ENCODE measurements at regions not wholly inside any gene's neighbourhood (a gene's known extent, or its start where the extent isn't known, plus 50 kb on each side); places are given as distances from the start of the nearest gene placed in this dataset.

DNA sequence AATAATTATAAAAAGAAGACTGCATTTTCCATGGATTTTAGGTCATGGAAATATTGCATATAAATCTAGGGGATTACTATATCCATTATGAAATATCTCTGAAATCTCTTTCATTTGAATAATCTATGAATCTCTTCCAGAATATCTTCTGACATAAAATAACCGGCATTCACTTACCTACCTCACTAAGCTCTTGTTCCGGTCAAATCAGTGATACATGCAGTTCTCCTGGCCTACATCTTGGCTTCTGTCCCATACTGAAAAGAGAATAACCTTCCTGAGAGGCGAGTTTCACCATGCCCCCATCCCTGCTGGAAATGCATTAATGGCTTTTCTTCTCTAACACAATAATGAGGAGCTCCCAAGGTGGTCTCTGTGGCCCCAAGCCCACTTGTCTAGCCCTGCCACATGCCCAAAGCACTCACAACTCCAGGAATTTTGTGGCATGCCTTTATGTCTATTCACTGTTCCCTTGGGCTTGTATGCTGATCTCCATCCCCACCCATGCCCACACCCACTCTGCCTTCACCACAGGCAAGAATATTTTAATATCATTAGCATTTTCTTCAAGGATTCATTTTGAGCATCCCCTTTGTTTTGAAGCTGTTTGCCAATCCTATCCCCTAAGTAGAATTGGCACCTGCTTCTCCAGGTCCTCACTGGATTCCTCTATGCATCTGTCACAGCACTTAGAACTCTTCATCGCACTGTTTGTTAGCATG is 401.6 kb downstream of the COG6 start:
- DNase-seq, result no peak

DNA sequence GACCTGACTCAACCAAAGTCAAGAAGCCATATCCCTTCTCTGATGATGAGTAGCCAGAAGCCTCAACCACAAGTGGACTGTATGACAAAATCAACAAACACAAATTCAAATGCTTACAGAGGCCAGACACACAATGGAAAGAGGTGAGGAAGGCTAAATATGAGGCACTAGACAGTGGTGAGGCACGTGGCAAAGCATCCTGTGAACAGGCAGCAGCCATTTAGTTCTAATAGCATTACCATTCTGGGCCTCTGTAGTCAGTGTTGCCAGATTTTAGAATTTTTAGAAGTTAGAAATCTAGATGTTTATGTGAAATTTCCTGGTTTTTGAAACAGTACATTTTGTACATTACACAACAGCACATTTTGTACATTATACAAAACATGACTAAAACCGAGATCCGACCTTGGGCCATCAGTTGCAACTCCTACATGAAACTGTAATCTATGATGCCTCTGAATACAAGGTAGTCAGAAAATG is 403.3 kb downstream of the COG6 start:
- peak; percentile 27 for DNase-seq

DNA sequence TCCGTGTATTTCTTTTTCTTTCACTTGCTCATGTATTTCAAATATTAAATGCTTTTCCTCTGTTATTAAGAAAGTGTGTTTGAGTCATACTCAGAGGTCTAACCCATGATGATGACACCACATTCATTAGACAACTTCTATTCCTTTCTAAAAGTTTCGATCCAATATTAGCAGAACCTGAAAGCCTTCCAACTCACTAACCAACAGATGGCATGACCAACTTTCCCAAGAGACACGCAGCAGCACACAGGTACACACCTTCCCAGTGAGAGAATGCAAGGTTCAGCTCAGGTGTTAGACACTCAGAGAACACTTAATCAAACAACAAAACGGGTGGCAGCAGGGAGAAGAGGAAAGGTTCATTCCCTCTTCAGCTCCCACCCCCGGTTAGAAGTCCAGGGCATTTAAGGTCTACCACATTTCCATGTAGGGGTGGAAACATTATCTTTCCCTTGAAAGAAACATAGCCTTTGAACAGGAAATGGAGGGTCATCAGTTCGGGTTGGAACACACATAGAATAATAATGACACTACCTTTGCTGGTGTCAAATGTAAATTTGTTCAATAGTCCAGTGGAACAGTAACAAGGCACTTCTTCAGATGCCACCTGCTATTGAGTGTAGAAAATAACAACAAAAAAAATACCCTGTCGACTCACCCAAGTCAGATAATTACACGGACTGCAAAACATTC is 404.2 kb downstream of the COG6 start:
- no peak for DNase-seq

DNA sequence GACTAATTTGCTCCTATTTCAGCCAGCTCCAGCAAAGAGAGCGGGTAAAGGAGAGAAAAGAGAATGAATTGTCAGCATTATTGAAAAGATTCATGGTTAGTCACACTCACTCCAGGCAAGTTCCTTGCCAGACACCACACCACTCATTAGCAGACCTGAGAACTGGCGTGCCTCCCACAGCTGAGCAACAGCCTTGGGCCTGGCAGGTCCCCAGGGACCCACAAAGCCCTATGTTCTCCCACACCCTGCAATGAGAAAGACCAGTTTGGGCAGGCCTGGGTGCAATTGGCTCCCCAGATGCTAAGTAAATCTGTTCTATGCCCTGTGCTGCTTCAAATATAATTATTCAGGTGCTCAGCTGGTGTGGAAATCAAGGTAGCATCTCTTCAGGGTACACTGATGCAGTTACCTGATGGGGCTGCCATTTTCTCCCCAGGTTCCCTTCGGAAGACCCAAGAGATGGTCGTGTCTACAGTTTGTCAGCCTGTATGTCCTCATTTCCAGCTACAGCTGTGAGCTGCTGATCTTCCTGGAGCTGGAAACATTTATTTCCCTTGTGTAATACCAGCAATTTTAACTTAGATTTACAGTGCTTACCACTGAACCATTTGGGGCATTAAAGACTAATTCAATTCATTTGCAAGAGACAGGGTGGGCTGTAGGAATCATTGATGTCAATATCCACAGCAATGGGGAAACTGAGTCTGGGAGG is 405.0 kb downstream of the COG6 start:
- DNase-seq, result no peak

GRCh38 chr13:40061466-40062450 is 406.3 kb downstream of the COG6 start:
- peak; percentile 22 for DNase-seq

DNA sequence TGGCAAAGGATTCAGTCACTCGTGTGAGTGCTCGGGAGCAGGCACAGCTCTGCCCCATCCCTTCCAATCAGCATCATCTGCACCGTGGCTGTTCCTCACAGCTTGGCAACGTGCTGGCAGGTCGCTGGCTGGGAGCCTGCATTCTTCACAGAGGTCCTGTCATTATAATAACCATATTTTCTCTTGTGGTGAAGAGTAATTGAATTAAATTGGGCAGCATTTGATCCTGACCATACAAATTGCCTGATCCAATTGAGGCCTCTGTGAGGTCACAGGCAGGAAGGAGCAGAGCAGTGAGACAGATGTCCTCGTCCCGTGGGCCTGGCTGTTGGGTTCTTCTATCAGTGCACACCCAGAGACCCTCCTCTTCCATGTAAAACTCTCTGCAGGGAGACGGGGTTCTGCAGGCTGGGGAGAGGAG is 407.8 kb downstream of the COG6 start:
- no peak for DNase-seq

- DNase-seq, result no peak
Measured at GRCh38 chr13:40063703-40064102, 408.2 kb downstream of the COG6 start.

DNA sequence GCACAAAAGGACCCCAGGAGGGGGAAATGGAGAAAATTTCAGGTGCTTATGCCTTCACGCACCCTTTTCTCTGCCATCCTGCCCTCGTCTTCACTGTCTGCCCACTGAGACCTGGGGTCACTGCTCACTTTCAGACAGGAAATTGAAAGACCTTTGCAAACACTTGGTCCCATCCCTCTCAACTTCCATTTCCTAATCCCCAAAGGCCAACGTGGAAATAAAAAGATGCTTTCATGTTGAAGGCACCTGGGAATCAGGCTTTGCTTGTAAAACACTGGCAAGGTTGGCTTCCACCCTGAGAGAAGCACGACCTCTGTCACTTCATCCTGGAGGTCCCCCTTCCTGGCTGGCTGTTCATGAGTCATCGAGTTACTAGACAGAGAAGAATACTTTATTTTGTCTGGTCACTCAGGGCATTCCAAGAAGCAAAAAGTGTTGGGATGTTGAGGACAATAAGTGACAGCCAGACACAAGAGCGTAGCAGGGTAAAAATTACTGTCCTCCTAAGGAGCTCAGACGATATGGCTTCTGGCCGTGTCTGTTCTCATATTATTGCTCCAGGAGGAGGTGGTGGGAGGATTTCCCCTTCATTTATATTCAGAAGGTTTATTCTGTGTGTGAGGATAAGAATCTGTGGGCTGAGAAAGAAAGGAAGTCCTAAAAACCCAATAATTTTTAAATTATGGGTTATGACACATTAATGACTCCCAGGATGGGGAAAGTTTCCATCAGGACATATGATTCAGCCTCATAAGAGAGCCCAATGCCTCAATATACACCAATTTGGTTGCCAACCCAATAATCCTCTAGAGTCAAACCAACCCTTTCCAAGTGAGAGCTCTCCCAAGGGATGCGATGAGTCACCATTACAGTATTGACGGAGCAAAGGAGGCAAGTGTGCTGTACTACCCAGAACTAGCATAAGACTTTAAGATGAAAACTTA is 409.0 kb downstream of the COG6 start:
- no peak for DNase-seq

DNA sequence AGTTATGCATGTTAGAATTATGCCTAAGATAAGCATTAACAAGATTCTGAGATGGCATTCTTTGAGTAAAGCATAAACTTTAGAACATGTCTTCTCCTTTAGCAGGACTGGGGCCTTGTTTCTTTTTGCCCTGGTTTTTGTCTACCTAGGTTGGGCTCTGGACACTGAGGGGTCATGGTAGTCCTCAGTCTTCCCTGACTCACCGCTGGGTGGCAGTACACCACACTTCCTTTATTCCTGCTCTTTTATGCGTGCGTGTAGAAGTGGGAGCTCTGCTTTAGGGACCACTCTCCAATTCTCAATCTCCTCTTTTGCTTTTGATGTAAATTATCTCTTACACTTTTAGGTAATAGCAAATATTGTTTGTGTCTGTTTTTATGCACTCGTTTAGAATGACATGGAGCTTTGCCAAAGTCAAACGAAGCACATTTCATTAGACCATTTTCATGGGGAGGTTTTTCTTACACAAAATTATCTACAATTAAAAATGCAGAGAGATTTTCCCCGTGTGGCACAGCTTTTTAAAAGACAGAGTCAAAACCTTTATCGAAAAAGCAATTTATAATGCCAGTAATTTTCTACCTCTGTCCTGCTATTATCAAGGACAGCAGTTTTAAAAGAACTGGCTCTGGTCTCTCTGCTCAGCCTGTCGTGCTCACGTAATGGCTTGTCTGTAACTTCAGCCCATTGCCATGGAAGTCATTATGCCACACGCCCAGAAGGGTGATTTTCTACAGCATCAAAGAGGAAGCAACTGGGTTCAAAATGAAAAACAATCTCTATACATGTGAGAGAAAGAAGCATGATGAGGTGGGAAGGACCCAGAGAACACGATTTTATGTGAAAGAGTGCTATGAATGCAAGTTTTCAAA is 413.9 kb downstream of the COG6 start:
- DNase-seq, result no peak

DNA sequence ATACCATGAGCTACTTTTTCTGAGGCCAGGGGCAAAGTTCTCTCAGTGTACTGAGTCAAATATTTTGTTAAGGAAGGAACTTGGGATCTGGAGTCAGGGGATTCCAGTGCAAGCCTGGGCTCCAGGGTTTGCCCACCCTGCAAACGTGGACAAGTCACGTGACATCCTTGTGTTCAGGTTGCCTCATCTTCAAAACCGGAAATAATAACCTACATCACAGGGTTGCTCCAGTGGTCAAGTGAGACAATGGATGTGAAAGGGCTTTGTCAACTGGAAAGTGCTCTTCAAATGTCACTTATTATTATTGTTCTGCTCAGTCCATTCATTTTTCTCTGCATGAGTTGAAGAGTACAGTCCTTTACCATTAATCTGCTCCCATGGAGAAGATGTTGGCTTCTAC is 414.9 kb downstream of the COG6 start:
- no peak for DNase-seq

DNA sequence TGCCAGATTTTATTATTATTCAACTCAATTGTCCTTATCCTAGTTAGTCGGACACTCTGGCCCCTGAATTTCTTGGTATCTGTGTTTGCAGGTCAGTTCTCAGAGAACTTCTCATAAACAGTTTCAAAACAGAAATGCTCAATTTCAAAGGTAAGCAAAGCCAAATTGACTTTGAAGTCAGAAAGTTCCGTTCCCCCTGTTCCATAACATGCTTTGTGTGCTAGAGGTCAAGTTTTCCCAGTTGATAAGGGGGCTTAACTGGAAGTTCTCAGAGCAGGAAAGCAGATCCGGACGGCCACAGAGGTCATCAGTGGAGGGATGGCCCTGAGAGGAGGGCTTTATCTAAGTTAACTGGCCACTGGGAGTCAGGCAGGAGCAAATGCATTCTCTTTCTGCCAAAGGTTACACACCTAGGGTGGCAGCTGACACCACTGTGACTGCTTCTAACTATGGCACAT is 417.2 kb downstream of the COG6 start:
- no peak for DNase-seq

DNA sequence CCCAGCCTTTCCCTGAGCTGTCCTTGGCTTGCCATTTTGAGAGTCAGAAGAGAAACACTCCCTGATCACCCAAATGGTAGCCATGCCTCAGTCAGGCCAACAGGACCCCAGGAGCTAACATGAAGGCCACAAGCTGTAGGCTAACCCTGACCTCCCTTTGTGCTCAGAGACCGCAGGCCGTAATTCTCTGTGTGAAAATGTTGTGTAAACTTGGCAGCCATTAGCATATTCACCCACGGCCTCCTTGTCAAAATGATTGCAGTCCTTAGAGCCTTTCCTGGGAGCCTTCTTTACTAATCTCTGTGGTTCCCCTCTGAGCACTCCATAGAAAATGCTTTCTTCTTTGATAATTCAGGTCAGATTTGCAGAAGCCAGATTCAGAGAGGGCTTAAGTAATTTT is 418.9 kb downstream of the COG6 start:
- no peak for DNase-seq

DNA sequence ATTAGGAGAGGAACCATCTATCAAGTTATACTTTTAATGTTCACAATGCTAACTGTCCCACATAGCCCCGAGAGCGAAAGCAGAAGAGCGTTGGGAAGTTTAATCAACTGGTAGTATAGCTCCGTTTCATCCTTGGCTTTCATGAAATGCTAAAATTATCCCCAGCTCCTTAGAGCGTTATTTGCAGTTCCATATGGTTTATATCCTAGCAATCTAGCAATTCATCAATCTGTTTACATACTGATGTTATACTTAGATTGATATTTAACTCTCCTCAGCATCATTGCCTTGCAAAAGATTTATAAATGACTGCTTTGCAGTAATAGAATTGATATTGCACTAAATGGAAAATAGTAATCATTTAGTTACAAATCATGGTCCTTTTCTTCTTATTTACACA is 419.8 kb downstream of the COG6 start:
- no peak for DNase-seq

- DNase-seq, result no peak
Measured at GRCh38 chr13:40076765-40077362, 421.4 kb downstream of the COG6 start.

DNA sequence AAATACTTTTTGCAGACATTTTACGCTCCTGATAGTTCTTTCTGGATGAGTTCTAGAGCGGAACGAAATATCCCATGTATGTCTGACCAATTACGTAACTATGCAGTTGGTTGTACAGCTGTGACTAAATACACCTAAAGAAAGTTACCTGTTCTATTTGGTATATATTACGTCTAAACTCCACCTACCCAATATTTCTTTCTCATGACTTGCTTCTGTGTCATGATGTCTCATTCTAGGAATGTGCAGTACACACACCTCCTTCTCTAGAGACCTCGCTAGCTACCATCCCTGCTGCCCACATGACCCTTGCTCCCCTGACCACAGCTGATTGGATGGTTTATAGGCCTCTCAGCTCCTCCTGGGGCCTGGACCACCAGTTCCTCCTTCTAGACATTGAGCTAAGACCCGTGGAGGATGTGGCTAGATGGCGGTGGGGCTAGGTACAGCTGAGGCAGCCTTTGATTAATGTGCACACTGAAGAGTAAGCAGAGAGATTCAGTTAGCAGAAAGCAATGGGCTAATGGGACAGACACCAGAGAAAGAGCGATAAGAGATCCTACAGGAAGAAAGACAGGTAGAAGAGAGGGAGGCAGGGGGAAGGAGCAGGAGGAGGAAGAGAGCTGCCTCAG is 422.1 kb downstream of the COG6 start:
- DNase-seq, result no peak

DNA sequence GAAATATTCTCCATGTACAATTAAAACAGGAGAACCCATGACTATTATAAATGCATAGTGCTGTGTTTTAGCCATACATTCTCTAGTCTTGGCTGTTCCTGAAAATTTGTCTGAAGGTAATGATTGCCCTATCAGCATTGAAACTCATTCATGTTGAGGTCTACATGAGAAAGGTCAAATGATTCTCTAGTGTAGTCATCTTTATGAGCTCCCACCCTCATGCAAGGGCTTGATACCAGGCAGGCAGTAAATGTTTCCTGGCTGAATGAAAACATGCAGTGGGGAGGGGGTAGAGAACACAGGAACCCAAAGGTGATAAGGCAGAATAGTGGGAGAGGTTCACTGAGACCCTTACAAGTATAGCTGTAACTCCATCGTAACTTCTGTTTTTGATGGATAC is 424.3 kb downstream of the COG6 start:
- DNase-seq, result no peak

- no peak for DNase-seq
Measured at GRCh38 chr13:40080676-40081075, 425.2 kb downstream of the COG6 start.

DNA sequence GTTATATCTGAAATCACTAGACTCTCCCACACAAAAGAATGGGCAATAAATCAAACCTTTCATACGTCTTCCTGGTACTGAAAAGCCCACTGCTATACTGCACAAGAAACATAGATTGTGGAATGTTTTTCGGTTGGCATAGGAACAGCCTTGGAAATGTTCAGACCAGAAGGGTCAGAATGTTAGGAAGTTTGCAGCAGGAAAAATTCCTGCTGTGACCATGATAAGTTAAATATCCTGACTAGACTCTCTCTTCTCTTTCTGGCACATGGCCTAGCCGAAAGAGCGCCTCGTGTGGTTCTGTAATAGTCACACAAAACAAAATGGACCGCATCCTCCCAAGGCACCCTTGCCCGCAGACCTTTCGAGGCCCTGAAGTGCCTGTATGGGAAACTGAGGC is 427.2 kb downstream of the COG6 start:
- no peak for DNase-seq

DNA sequence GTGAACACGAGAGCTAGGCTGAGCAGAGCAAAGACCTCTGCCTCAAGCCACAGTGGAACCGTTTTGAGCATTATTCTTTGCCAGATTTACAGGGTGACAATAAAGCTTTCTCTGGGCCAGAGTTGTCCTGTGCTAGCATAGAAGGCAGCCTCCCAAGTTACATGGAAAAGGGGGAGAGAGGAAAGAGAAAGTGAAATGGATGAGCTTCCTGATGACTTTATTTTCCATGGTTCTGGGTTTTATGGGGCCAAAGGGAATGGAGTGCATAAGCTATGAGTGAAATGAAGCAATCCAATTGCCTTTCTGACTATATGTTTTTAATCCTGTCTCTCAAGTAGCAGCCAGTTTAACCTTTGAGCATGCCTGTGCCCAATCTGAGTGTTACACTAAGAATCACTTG is 428.4 kb downstream of the COG6 start:
- DNase-seq, result no peak
